HCT116 (cell line): ENCODE measurements at regions not wholly inside any gene's neighbourhood (a gene's known extent, or its start where the extent isn't known, plus 50 kb on each side); places are given as distances from the start of the nearest gene placed in this dataset.

Experiments
- ATAC-seq: fragments of 200-7000 bp; cut with Tn5 transposase; 2 replicates; pipeline ENCODE4 v1.9.1; 2020; ENCODE audit warnings: mild to moderate bottlenecking, moderate library complexity
- BruUV-seq: library from RNA; stranded (reverse); fragments of 400-500 nt; replicated peaks from 2 replicates; lab custom pipeline; 2021; lab: Mats Ljungman, UMichigan
- CTCF ChIA-PET: fragments of 300-600 bp; sonication (Branson Sonifier 250); formaldehyde crosslinking; loops from one replicate; lab custom pipeline; 2021; ENCODE audit warnings: antibody characterized with exemption; lab: Charles Lee
- POLR2A ChIA-PET: fragments of 300-600, 350-600 bp; sonication (Branson Sonifier 250); formaldehyde crosslinking; loops from one replicate; lab custom pipeline; 2021; ENCODE audit warnings: antibody characterized with exemption; lab: Charles Lee
- RAD21 ChIA-PET, 2 experiments: fragments of 300-600 bp; sonication (Branson Sonifier 250); formaldehyde crosslinking; loops; one replicate each; lab custom pipeline; 2023; ENCODE audit warnings: low total read pairs in 2 of 2; ENCODE audit not compliant: uncharacterized antibody in 2 of 2, unreplicated experiment in 2 of 2, low non-redundant PET in 1 of 2; lab: Charles Lee
- DNase-seq: peaks from one replicate; pipeline ENCODE4 v3.0.0-alpha.2; 2010; ENCODE audit warnings: low read depth, low spot score
- H2AFZ ChIP-seq: fragments of 200-600 bp; shearing (Covaris generic), sonication (generic); 2 replicates; pipeline ENCODE4 v1.6.1; 2017; ENCODE audit warnings: low read depth, mixed run types, mixed read lengths, antibody characterized with exemption, low read length; ENCODE audit not compliant: poor library complexity, severe bottlenecking
- H3K27ac ChIP-seq: 2 replicates; pipeline ENCODE4 v1.5.1; 2012; ENCODE audit warnings: low read depth, low read length
- H3K27me3 ChIP-seq: fragments of 200-600 bp; sonication (generic); 2 replicates; pipeline ENCODE4 v1.6.1; 2016; ENCODE audit warnings: mixed run types, low read length, mixed read lengths; ENCODE audit not compliant: insufficient read depth
- H3K36me3 ChIP-seq, 2 experiments: fragments of 200-500 bp in 1 of 2; fragments of 200-600 bp in 1 of 2; sonication (Bioruptor generic) in 1 of 2; sonication (generic) in 1 of 2; 2 replicates each; pipeline versions ENCODE4 v1.5.1 to v1.6.1; 2014 to 2016; ENCODE audit warnings: low read length in 2 of 2, inconsistent platforms in 1 of 2, mixed read lengths in 1 of 2, mixed run types in 1 of 2; ENCODE audit not compliant: insufficient read depth in 2 of 2, control insufficient read depth in 1 of 2
- H3K4me1 ChIP-seq, 2 experiments: fragments of 200-600 bp in 1 of 2; sonication (generic) in 1 of 2; 2 replicates each; pipeline versions ENCODE4 v1.5.1 to v1.6.1; 2012 to 2017; ENCODE audit warnings: low read length in 2 of 2, inconsistent platforms in 1 of 2, mild to moderate bottlenecking in 1 of 2, mixed read lengths in 1 of 2, mixed run types in 1 of 2, moderate library complexity in 1 of 2; ENCODE audit not compliant: insufficient read depth in 2 of 2, control insufficient read depth in 1 of 2
- H3K4me2 ChIP-seq: fragments of 200-600 bp; sonication (generic); 2 replicates; pipeline ENCODE4 v1.6.1; 2017; ENCODE audit warnings: mixed run types, low read length, mixed read lengths
- H3K4me3 ChIP-seq, 2 experiments: fragments of 200-600 bp in 1 of 2; sonication (generic) in 1 of 2; replicated peaks in 1 of 2; 2 replicates each; pipeline ENCODE4 v1.5.1; 2011 to 2016; ENCODE audit warnings: low read length in 2 of 2, control low read depth in 1 of 2, low read depth in 1 of 2, mild to moderate bottlenecking in 1 of 2, mixed read lengths in 1 of 2, mixed run types in 1 of 2
- H3K79me2 ChIP-seq: fragments of 200-600 bp; sonication (generic); 2 replicates; pipeline ENCODE4 v1.6.1; 2017; ENCODE audit warnings: mild to moderate bottlenecking, mixed run types, low read length, moderate library complexity, mixed read lengths; ENCODE audit not compliant: insufficient read depth
- H3K9ac ChIP-seq: fragments of 200-600 bp; sonication (generic); 2 replicates; pipeline ENCODE4 v1.6.1; 2016; ENCODE audit warnings: low read length, mixed read lengths
- H3K9me2 ChIP-seq: fragments of 200-600 bp; sonication (generic), shearing (Covaris generic); 2 replicates; pipeline ENCODE4 v1.6.1; 2017; ENCODE audit warnings: mixed run types, mild to moderate bottlenecking, moderate library complexity; ENCODE audit not compliant: insufficient read depth
- H3K9me3 ChIP-seq, 2 experiments: fragments of 200-500 bp in 1 of 2; fragments of 200-600 bp in 1 of 2; sonication (Bioruptor generic) in 1 of 2; sonication (generic) in 1 of 2; 2 replicates each; pipeline ENCODE4 v1.6.1; 2014 to 2017; ENCODE audit warnings: low read length in 2 of 2, mixed read lengths in 2 of 2, inconsistent platforms in 1 of 2, low read depth in 1 of 2, mild to moderate bottlenecking in 1 of 2, mixed run types in 1 of 2, moderate library complexity in 1 of 2; ENCODE audit not compliant: control insufficient read depth in 1 of 2, insufficient read depth in 1 of 2
- H4K20me1 ChIP-seq: fragments of 200-600 bp; sonication (generic), shearing (Covaris generic); 2 replicates; pipeline ENCODE4 v1.6.1; 2017; ENCODE audit warnings: mixed run types, mild to moderate bottlenecking, moderate library complexity; ENCODE audit not compliant: insufficient read depth
- EZH2 ChIP-seq: fragments of 200-600 bp; sonication (generic); IDR thresholded peaks from 2 replicates; pipeline ENCODE4 v1.6.1; 2017; ENCODE audit warnings: antibody characterized with exemption, mixed run types
- JUND ChIP-seq: IDR thresholded peaks from 2 replicates; pipeline ENCODE4 v1.6.1; 2012
- POLR2A ChIP-seq: IDR thresholded peaks from 2 replicates; pipeline ENCODE4 v1.7.0; 2011; ENCODE audit warnings: borderline replicate concordance; ENCODE audit not compliant: insufficient read depth, insufficient read length; ENCODE audit errors: extremely low read depth
- POLR2AphosphoS5 ChIP-seq: IDR thresholded peaks from 2 replicates; pipeline ENCODE4 v1.6.1; 2011; ENCODE audit warnings: mild to moderate bottlenecking, low read depth, low read length, moderate library complexity
- SIN3A ChIP-seq: IDR thresholded peaks from 2 replicates; pipeline ENCODE4 v1.6.1; 2012; ENCODE audit warnings: low read depth
- TCF7L2 ChIP-seq: IDR thresholded peaks from 2 replicates; pipeline ENCODE4 v1.7.0; 2011; ENCODE audit warnings: borderline replicate concordance, inconsistent platforms; ENCODE audit not compliant: insufficient read depth, insufficient read length; ENCODE audit errors: extremely low read depth
- YY1 ChIP-seq: IDR thresholded peaks from 2 replicates; pipeline ENCODE4 v1.6.1; 2011; ENCODE audit warnings: low read length, low read depth, moderate library complexity, mild to moderate bottlenecking; ENCODE audit not compliant: insufficient replicate concordance; ENCODE audit errors: extremely low read depth
- ZFX ChIP-seq: fragments of 450-650 bp; IDR thresholded peaks from 2 replicates; pipeline ENCODE4 v1.6.1; 2017
- intact Hi-C: fragments of 100-400 bp; cut with micrococcal nuclease; formaldehyde crosslinking; loops from 2 replicates; pipeline ENCODE4 v1.10.0; 2022
- TF ChIP-seq, protein P1 (sequence below): IDR thresholded peaks from 2 replicates; pipeline ENCODE4 v1.6.1; 2012; ENCODE audit warnings: low read depth
- TF ChIP-seq, protein P2 (sequence below): IDR thresholded peaks from 2 replicates; pipeline ENCODE4 v1.6.1; 2012
- TF ChIP-seq, protein P3 (sequence below): IDR thresholded peaks from 2 replicates; pipeline ENCODE4 v1.6.1; 2011; ENCODE audit warnings: mild to moderate bottlenecking, low read length, moderate library complexity; ENCODE audit not compliant: insufficient replicate concordance; ENCODE audit errors: extremely low read depth

DNA sequence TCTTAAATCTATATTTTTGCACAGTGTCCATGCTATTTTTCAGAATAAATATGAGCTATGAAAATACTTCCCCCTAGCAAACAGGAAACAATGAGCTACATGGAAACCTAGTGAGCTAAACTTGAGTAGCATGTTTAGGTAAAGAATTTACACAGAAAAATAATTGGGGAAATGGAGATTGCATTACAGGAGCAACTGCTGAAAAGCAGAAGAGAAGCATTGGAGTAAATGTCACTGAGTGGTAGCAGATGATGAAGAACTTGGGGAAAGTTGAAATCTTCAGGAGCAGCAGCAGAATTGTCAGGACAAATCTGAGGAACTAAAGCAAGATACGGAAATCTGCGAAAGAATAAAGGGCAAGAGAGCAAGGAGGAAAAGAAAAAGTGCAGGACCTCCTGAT lies 610.3 kb downstream of the TLE1 start:
- no peak overlapping the region for H3K4me3 ChIP-seq
- TF ChIP-seq ZFX (no peak), POLR2AphosphoS5 (no peak), JUND (no peak), TCF7L2 (no peak), POLR2A (no peak), EZH2 (no peak)
- TF ChIP-seq, protein P1, sequence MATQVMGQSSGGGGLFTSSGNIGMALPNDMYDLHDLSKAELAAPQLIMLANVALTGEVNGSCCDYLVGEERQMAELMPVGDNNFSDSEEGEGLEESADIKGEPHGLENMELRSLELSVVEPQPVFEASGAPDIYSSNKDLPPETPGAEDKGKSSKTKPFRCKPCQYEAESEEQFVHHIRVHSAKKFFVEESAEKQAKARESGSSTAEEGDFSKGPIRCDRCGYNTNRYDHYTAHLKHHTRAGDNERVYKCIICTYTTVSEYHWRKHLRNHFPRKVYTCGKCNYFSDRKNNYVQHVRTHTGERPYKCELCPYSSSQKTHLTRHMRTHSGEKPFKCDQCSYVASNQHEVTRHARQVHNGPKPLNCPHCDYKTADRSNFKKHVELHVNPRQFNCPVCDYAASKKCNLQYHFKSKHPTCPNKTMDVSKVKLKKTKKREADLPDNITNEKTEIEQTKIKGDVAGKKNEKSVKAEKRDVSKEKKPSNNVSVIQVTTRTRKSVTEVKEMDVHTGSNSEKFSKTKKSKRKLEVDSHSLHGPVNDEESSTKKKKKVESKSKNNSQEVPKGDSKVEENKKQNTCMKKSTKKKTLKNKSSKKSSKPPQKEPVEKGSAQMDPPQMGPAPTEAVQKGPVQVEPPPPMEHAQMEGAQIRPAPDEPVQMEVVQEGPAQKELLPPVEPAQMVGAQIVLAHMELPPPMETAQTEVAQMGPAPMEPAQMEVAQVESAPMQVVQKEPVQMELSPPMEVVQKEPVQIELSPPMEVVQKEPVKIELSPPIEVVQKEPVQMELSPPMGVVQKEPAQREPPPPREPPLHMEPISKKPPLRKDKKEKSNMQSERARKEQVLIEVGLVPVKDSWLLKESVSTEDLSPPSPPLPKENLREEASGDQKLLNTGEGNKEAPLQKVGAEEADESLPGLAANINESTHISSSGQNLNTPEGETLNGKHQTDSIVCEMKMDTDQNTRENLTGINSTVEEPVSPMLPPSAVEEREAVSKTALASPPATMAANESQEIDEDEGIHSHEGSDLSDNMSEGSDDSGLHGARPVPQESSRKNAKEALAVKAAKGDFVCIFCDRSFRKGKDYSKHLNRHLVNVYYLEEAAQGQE, result no peak
- no peaks in the 10 kb centered on the region for H3K9me2 ChIP-seq
- DNase-seq, result no peak
- H3K79me2 ChIP-seq, result no peaks in the 10 kb centered on the region
- peaks cover 0 to 3% of the 10 kb centered on the region in 2 experiments; a peak in 1 of 4 replicates for H3K9me3 ChIP-seq
- H3K9ac ChIP-seq, result no peak overlapping the region
- no peaks in the 10 kb centered on the region for H4K20me1 ChIP-seq
- BruUV-seq, result no TSS peak
- no peak for ATAC-seq
- CTCF ChIA-PET, result no interaction called here
- H3K36me3 ChIP-seq, result no peaks in the 10 kb centered on the region
- RAD21 ChIA-PET, result no interaction called here
- H3K4me1 ChIP-seq, result no peaks in the 10 kb centered on the region
- intact Hi-C loops, result no loop called here
- H3K4me2 ChIP-seq, result no peak overlapping the region
- H3K27me3 ChIP-seq, result no peaks in the 10 kb centered on the region
- POLR2A ChIA-PET, result no interaction called here
- no peak overlapping the region for H3K27ac ChIP-seq
- no peak overlapping the region for H2AFZ ChIP-seq

DNA sequence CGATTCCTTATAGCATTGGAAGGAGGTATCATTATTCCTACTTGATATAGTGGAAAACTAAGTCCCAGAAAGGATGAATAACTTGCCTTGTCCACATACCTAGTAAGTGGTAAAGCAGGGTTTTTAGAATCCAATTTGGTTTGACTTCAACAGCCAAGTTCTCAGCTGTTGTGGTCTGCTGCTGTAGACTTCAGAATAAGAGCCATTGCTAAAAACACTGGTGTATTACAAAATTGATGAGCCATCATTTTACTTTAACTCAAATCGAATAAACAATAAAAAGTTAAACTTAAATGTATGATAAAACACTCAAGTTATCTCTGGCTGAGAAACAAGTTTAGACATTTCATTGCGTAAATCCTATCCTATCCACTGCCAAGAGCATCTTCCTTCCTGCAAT lies 610.8 kb downstream of the TLE1 start:
- no TSS peak for BruUV-seq
- no peaks in the 10 kb centered on the region for H3K79me2 ChIP-seq
- no peaks in the 10 kb centered on the region for H3K9me2 ChIP-seq
- DNase-seq (no peak), ATAC-seq (no peak)
- ChIA-PET CTCF (no interaction called here), RAD21 (no interaction called here), POLR2A (no interaction called here)
- no peak overlapping the region for H3K9ac ChIP-seq
- H3K4me3 ChIP-seq, result no peak overlapping the region
- H3K27ac ChIP-seq, result no peak overlapping the region
- no peaks in the 10 kb centered on the region for H3K36me3 ChIP-seq
- H3K27me3 ChIP-seq, result no peaks in the 10 kb centered on the region
- no peak overlapping the region for H3K4me2 ChIP-seq
- H4K20me1 ChIP-seq, result no peaks in the 10 kb centered on the region
- no peaks in the 10 kb centered on the region for H3K4me1 ChIP-seq
- H2AFZ ChIP-seq, result no peak overlapping the region
- TF ChIP-seq YY1, result no peak
- no peak for TF ChIP-seq POLR2A
- no peak for TF ChIP-seq ZFX
- TF ChIP-seq JUND, result no peak
- no peak for TF ChIP-seq SIN3A
- TF ChIP-seq, protein P2, sequence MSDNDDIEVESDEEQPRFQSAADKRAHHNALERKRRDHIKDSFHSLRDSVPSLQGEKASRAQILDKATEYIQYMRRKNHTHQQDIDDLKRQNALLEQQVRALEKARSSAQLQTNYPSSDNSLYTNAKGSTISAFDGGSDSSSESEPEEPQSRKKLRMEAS, result no peak
- TF ChIP-seq, protein P3, sequence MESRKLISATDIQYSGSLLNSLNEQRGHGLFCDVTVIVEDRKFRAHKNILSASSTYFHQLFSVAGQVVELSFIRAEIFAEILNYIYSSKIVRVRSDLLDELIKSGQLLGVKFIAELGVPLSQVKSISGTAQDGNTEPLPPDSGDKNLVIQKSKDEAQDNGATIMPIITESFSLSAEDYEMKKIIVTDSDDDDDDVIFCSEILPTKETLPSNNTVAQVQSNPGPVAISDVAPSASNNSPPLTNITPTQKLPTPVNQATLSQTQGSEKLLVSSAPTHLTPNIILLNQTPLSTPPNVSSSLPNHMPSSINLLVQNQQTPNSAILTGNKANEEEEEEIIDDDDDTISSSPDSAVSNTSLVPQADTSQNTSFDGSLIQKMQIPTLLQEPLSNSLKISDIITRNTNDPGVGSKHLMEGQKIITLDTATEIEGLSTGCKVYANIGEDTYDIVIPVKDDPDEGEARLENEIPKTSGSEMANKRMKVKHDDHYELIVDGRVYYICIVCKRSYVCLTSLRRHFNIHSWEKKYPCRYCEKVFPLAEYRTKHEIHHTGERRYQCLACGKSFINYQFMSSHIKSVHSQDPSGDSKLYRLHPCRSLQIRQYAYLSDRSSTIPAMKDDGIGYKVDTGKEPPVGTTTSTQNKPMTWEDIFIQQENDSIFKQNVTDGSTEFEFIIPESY, result no peak
- H3K9me3 ChIP-seq, result peaks cover 0 to 3% of the 10 kb centered on the region in 2 experiments; a peak in 1 of 4 replicates
- intact Hi-C loops, result no loop called here
